Bronchial epithelial cell (primary cell): ENCODE measurements at regions not wholly inside any gene's neighbourhood (a gene's known extent, or its start where the extent isn't known, plus 50 kb on each side); places are given as distances from the start of the nearest gene placed in this dataset.
A peak's percentile ranks its signal among the peaks of the same experiment; 100 is the strongest.

ENCODE experiments used
- DNase-seq: peaks from one replicate; pipeline ENCODE4 v3.0.0-alpha.2; 2010; ENCODE audit warnings: low read depth
- FAIRE-seq: peaks from 2 replicates; lab custom pipeline; 2011; peaks lifted over from hg19 to GRCh38; lab: Jason Lieb, UNC
- H3K27me3 ChIP-seq: 2 replicates; pipeline ENCODE4 v1.5.1; 2011; ENCODE audit warnings: low read length; ENCODE audit not compliant: control insufficient read depth, insufficient read depth
- H3K36me3 ChIP-seq: 2 replicates; pipeline ENCODE4 v1.5.1; 2011; ENCODE audit warnings: low read length; ENCODE audit not compliant: control insufficient read depth, insufficient read depth
- H3K4me3 ChIP-seq: 2 replicates; pipeline ENCODE4 v1.5.1; 2011; ENCODE audit warnings: mild to moderate bottlenecking, low read depth, low read length, control low read depth
- CTCF ChIP-seq: IDR thresholded peaks from 2 replicates; pipeline ENCODE4 v1.5.1; 2011; ENCODE audit warnings: mild to moderate bottlenecking, moderate library complexity, low read length, control low read depth, inconsistent platforms; ENCODE audit not compliant: insufficient read depth, severe bottlenecking

GRCh38 chr6:84927551-84927950 lies 163.2 kb upstream of the TBX18 start:
- H3K36me3 ChIP-seq: no peaks in the 10 kb centered on the region
- DNase-seq (no peak), FAIRE-seq (no peak)
- TF ChIP-seq CTCF: no peak
- no peak overlapping the region for H3K4me3 ChIP-seq
- no peaks in the 10 kb centered on the region for H3K27me3 ChIP-seq

GRCh38 chr6:84926189-84927155 lies 162.1 kb upstream of the TBX18 start:
- FAIRE-seq (no peak), DNase-seq (peak; percentile 77)
- TF ChIP-seq CTCF: no peak
- Histone ChIP-seq H3K4me3 (no peak overlapping the region), H3K36me3 (no peaks in the 10 kb centered on the region), H3K27me3 (no peaks in the 10 kb centered on the region)

GRCh38 chr6:84921891-84922290 lies 157.5 kb upstream of the TBX18 start:
- H3K4me3 ChIP-seq: no peak overlapping the region
- no peak for TF ChIP-seq CTCF
- DNase-seq (no peak), FAIRE-seq (no peak)
- H3K36me3 ChIP-seq: no peaks in the 10 kb centered on the region
- H3K27me3 ChIP-seq: no peaks in the 10 kb centered on the region

GRCh38 chr6:84920021-84920420 lies 155.6 kb upstream of the TBX18 start:
- H3K4me3 ChIP-seq: no peak overlapping the region
- no peak for FAIRE-seq

GRCh38 chr6:84916704-84917103 lies 152.3 kb upstream of the TBX18 start:
- Histone ChIP-seq H3K4me3 (no peak overlapping the region), H3K27me3 (no peaks in the 10 kb centered on the region), H3K36me3 (no peaks in the 10 kb centered on the region)
- no peak for TF ChIP-seq CTCF
- FAIRE-seq (no peak), DNase-seq (no peak)

More at GRCh38 chr6:84920021-84920420, 155.6 kb upstream of the TBX18 start:
- Histone ChIP-seq H3K27me3 (no peaks in the 10 kb centered on the region), H3K36me3 (no peaks in the 10 kb centered on the region)
- no peak for DNase-seq
- TF ChIP-seq CTCF: no peak
